ENCODE measurements at regions not wholly inside any gene's neighbourhood (a gene's known extent, or its start where the extent isn't known, plus 50 kb on each side); places are given as distances from the start of the nearest gene placed in this dataset.

- TF ChIP-seq CTCF (conservative IDR thresholded peaks at IDR 0.05 in 1 of 2, IDR thresholded peaks at IDR 0.05 in 1 of 2; ENCODE audit: low read depth in 1 of 2, low read length in 2 of 2) (no peak), EZH2 (IDR thresholded peaks at IDR 0.05; ENCODE audit: low read length, missing control alignments) (no peak)
Observed at GRCh38 chrX:80246271-80246670, 174.0 kb upstream of the TENT5D start.
